ENCODE measurements at regions not wholly inside any gene's neighbourhood (a gene's known extent, or its start where the extent isn't known, plus 50 kb on each side); places are given as distances from the start of the nearest gene placed in this dataset.

DNA sequence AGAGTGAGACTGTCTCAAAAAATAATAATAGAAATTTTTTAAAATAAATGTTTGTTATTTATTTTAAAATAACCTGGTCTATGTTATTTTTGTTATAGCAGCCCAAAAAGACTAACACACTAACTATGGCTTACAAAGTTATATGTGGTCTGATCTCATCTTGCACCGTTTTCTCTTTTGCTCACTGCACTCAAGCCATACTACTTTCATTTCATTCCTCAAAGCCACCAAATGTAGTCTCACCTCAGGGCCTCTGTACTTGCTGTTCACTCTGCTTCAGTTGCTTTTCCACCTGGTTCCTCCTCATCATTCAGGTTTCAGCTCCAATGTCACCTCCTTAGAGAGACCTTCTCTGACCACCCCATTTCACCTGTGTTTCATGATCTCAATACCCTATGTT, 55.2 kb upstream of the MDM1 start:
- no peaks in the 10 kb centered on the region for H3K27me3 ChIP-seq (ENCODE audit: insufficient read depth, low read depth)
- no peak overlapping the region for H3K4me2 ChIP-seq
- no peak overlapping the region for H2AFZ ChIP-seq (ENCODE audit: low read depth)
- no peaks in the 10 kb centered on the region for H3K36me3 ChIP-seq (ENCODE audit: insufficient read depth)
- H4K20me1 ChIP-seq (ENCODE audit: insufficient read depth): no peaks in the 10 kb centered on the region
- TF ChIP-seq, protein P1, sequence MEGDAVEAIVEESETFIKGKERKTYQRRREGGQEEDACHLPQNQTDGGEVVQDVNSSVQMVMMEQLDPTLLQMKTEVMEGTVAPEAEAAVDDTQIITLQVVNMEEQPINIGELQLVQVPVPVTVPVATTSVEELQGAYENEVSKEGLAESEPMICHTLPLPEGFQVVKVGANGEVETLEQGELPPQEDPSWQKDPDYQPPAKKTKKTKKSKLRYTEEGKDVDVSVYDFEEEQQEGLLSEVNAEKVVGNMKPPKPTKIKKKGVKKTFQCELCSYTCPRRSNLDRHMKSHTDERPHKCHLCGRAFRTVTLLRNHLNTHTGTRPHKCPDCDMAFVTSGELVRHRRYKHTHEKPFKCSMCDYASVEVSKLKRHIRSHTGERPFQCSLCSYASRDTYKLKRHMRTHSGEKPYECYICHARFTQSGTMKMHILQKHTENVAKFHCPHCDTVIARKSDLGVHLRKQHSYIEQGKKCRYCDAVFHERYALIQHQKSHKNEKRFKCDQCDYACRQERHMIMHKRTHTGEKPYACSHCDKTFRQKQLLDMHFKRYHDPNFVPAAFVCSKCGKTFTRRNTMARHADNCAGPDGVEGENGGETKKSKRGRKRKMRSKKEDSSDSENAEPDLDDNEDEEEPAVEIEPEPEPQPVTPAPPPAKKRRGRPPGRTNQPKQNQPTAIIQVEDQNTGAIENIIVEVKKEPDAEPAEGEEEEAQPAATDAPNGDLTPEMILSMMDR (conservative IDR thresholded peaks at IDR 0.05; ENCODE audit: low read depth, low read length): no peak
- no peaks in the 10 kb centered on the region for H3K79me2 ChIP-seq (ENCODE audit: insufficient read depth, low read depth)
- no peaks in the 10 kb centered on the region for H3K4me1 ChIP-seq (ENCODE audit: low read depth, poor library complexity, severe bottlenecking)
- H3K27ac ChIP-seq: no peak overlapping the region
- H3K9ac ChIP-seq: no peak overlapping the region
- no peak overlapping the region for H3K4me3 ChIP-seq (IDR thresholded peaks at IDR 0.05; ENCODE audit: insufficient read depth, low read depth, low read length)

GRCh38 chr12:68389305-68389704, 57.1 kb upstream of the MDM1 start:
- H2AFZ ChIP-seq (ENCODE audit: low read depth): no peak overlapping the region
- H3K36me3 ChIP-seq (ENCODE audit: insufficient read depth): no peaks in the 10 kb centered on the region
- H4K20me1 ChIP-seq (ENCODE audit: insufficient read depth): no peaks in the 10 kb centered on the region
- H3K4me2 ChIP-seq: no peak overlapping the region
- H3K79me2 ChIP-seq (ENCODE audit: insufficient read depth, low read depth): no peaks in the 10 kb centered on the region
- no peaks in the 10 kb centered on the region for H3K4me1 ChIP-seq (ENCODE audit: low read depth, poor library complexity, severe bottlenecking)
- no peaks in the 10 kb centered on the region for H3K27me3 ChIP-seq (ENCODE audit: insufficient read depth, low read depth)
- H3K9ac ChIP-seq: no peak overlapping the region
- no peak overlapping the region for H3K4me3 ChIP-seq (IDR thresholded peaks at IDR 0.05; ENCODE audit: insufficient read depth, low read depth, low read length)
- TF ChIP-seq, protein P1 (conservative IDR thresholded peaks at IDR 0.05; ENCODE audit: low read depth, low read length): no peak
- H3K27ac ChIP-seq: no peak overlapping the region

- Histone ChIP-seq H3K4me3 (IDR thresholded peaks at IDR 0.05; ENCODE audit: insufficient read depth, low read depth, low read length) (no peak overlapping the region), H3K36me3 (ENCODE audit: insufficient read depth) (no peaks in the 10 kb centered on the region), H2AFZ (ENCODE audit: low read depth) (no peak overlapping the region), H3K9ac (no peak overlapping the region), H4K20me1 (ENCODE audit: insufficient read depth) (no peaks in the 10 kb centered on the region), H3K4me2 (no peak overlapping the region), H3K4me1 (ENCODE audit: low read depth, poor library complexity, severe bottlenecking) (no peaks in the 10 kb centered on the region), H3K79me2 (ENCODE audit: insufficient read depth, low read depth) (no peaks in the 10 kb centered on the region), H3K27me3 (ENCODE audit: insufficient read depth, low read depth) (no peaks in the 10 kb centered on the region), H3K27ac (no peak overlapping the region)
- TF ChIP-seq, protein P1 (conservative IDR thresholded peaks at IDR 0.05; ENCODE audit: low read depth, low read length): no peak
These were observed 59.8 kb upstream of the MDM1 start for GRCh38 chr12:68391937-68392336.

- no peaks in the 10 kb centered on the region for H3K27me3 ChIP-seq (ENCODE audit: insufficient read depth, low read depth)
- TF ChIP-seq, protein P1 (conservative IDR thresholded peaks at IDR 0.05; ENCODE audit: low read depth, low read length): no peak
- no peaks in the 10 kb centered on the region for H3K79me2 ChIP-seq (ENCODE audit: insufficient read depth, low read depth)
- no peak overlapping the region for H3K9ac ChIP-seq
- H3K4me3 ChIP-seq (IDR thresholded peaks at IDR 0.05; ENCODE audit: insufficient read depth, low read depth, low read length): no peak overlapping the region
- H3K4me2 ChIP-seq: no peak overlapping the region
- H3K36me3 ChIP-seq (ENCODE audit: insufficient read depth): no peaks in the 10 kb centered on the region
- no peak overlapping the region for H2AFZ ChIP-seq (ENCODE audit: low read depth)
- H4K20me1 ChIP-seq (ENCODE audit: insufficient read depth): no peaks in the 10 kb centered on the region
- no peaks in the 10 kb centered on the region for H3K4me1 ChIP-seq (ENCODE audit: low read depth, poor library complexity, severe bottlenecking)
- H3K27ac ChIP-seq: no peak overlapping the region
These were observed 60.2 kb upstream of the MDM1 start for GRCh38 chr12:68392376-68392775.

All from KMS-11 (cell line).